ENCODE measurements at regions not wholly inside any gene's neighbourhood (a gene's known extent, or its start where the extent isn't known, plus 50 kb on each side); places are given as distances from the start of the nearest gene placed in this dataset.

GRCh38 chr5:86152988-86153560 lies 464.7 kb upstream of the COX7C start:
- Histone ChIP-seq H3F3A (ENCODE audit: insufficient read depth, low read length, poor library complexity, severe bottlenecking) (no peaks in the 10 kb centered on the region), H3K36me3 (ENCODE audit: insufficient read depth, low read length) (no peaks in the 10 kb centered on the region), H3K27ac (ENCODE audit: low read length) (no peak overlapping the region), H3K4me2 (ENCODE audit: low read length) (no peak overlapping the region), H2AFZ (ENCODE audit: low read depth, low read length) (no peak overlapping the region), H3K9me3 (ENCODE audit: low read length) (no peaks in the 10 kb centered on the region), H3K9ac (ENCODE audit: low read length) (no peak overlapping the region), H3K4me3 (ENCODE audit: low read length) (no peak overlapping the region), H3K79me2 (replicated peaks; ENCODE audit: insufficient read depth, low read length) (no peaks in the 10 kb centered on the region), H3K9me2 (ENCODE audit: insufficient read depth, low read length) (no peaks in the 10 kb centered on the region), H4K20me1 (ENCODE audit: insufficient read depth) (no peaks in the 10 kb centered on the region), H3K27me3 (ENCODE audit: insufficient read depth, low read depth, low read length) (no peaks in the 10 kb centered on the region)
- TF ChIP-seq EZH2 (IDR thresholded peaks at IDR 0.05; ENCODE audit: borderline replicate concordance, insufficient read depth, low read length, poor library complexity, severe bottlenecking) (no peak), CTCF (IDR thresholded peaks at IDR 0.05; ENCODE audit: poor library complexity, severe bottlenecking) (no peak), POLR2AphosphoS5 (IDR thresholded peaks at IDR 0.05) (no peak), RAD21 (conservative IDR thresholded peaks at IDR 0.05) (no peak), TAF1 (IDR thresholded peaks at IDR 0.05; ENCODE audit: low read depth) (no peak)

GRCh38 chr5:86155796-86156195 lies 461.9 kb upstream of the COX7C start:
- H3K9me3 ChIP-seq (ENCODE audit: low read length) = no peaks in the 10 kb centered on the region
- no peaks in the 10 kb centered on the region for H3K9me2 ChIP-seq (ENCODE audit: insufficient read depth, low read length)
- H3K4me2 ChIP-seq (ENCODE audit: low read length) = no peak overlapping the region
- H3K27me3 ChIP-seq (ENCODE audit: insufficient read depth, low read depth, low read length) = no peaks in the 10 kb centered on the region
- H3K79me2 ChIP-seq (replicated peaks; ENCODE audit: insufficient read depth, low read length) = no peaks in the 10 kb centered on the region
- no peak overlapping the region for H3K9ac ChIP-seq (ENCODE audit: low read length)
- no peak overlapping the region for H3K4me3 ChIP-seq (ENCODE audit: low read length)
- no peak overlapping the region for H2AFZ ChIP-seq (ENCODE audit: low read depth, low read length)
- no peak for TF ChIP-seq EP300 (conservative IDR thresholded peaks at IDR 0.05; ENCODE audit: poor library complexity, severe bottlenecking)
- TF ChIP-seq EZH2 (IDR thresholded peaks at IDR 0.05; ENCODE audit: borderline replicate concordance, insufficient read depth, low read length, poor library complexity, severe bottlenecking) = no peak
- no peak for TF ChIP-seq SMC3 (conservative IDR thresholded peaks at IDR 0.05; ENCODE audit: poor library complexity)
- H4K20me1 ChIP-seq (ENCODE audit: insufficient read depth) = no peaks in the 10 kb centered on the region
- H3K36me3 ChIP-seq (ENCODE audit: insufficient read depth, low read length) = no peaks in the 10 kb centered on the region
- no peaks in the 10 kb centered on the region for H3F3A ChIP-seq (ENCODE audit: insufficient read depth, low read length, poor library complexity, severe bottlenecking)
- H3K27ac ChIP-seq (ENCODE audit: low read length) = no peak overlapping the region

- Histone ChIP-seq H3K9me3 (ENCODE audit: low read length) (no peaks in the 10 kb centered on the region), H3F3A (ENCODE audit: insufficient read depth, low read length, poor library complexity, severe bottlenecking) (no peaks in the 10 kb centered on the region), H3K27me3 (ENCODE audit: insufficient read depth, low read depth, low read length) (no peaks in the 10 kb centered on the region), H3K36me3 (ENCODE audit: insufficient read depth, low read length) (no peaks in the 10 kb centered on the region), H3K4me2 (ENCODE audit: low read length) (no peak overlapping the region), H3K4me3 (ENCODE audit: low read length) (no peak overlapping the region), H3K9me2 (ENCODE audit: insufficient read depth, low read length) (no peaks in the 10 kb centered on the region), H3K9ac (ENCODE audit: low read length) (no peak overlapping the region), H3K79me2 (replicated peaks; ENCODE audit: insufficient read depth, low read length) (no peaks in the 10 kb centered on the region), H2AFZ (ENCODE audit: low read depth, low read length) (no peak overlapping the region), H3K27ac (ENCODE audit: low read length) (no peak overlapping the region), H4K20me1 (ENCODE audit: insufficient read depth) (no peaks in the 10 kb centered on the region)
- TF ChIP-seq POLR2AphosphoS5 (IDR thresholded peaks at IDR 0.05) (no peak), CTCF (IDR thresholded peaks at IDR 0.05; ENCODE audit: poor library complexity, severe bottlenecking) (no peak), SMC3 (conservative IDR thresholded peaks at IDR 0.05; ENCODE audit: poor library complexity) (no peak), TAF1 (IDR thresholded peaks at IDR 0.05; ENCODE audit: low read depth) (no peak), EP300 (conservative IDR thresholded peaks at IDR 0.05; ENCODE audit: poor library complexity, severe bottlenecking) (no peak), MXI1 (conservative IDR thresholded peaks at IDR 0.05; ENCODE audit: poor library complexity, severe bottlenecking) (no peak), RAD21 (conservative IDR thresholded peaks at IDR 0.05) (no peak)
These were observed 447.5 kb upstream of the COX7C start for GRCh38 chr5:86170194-86170593.

Data from neural cell (in vitro differentiated cells).